Ishikawa (cell line): ENCODE measurements at regions not wholly inside any gene's neighbourhood (a gene's known extent, or its start where the extent isn't known, plus 50 kb on each side); places are given as distances from the start of the nearest gene placed in this dataset.

Experiments used
- CREB1 ChIP-seq: IDR thresholded peaks from 2 replicates; pipeline ENCODE4 v1.6.1; 2012; ENCODE audit warnings: low read depth
- EP300 ChIP-seq: IDR thresholded peaks from 2 replicates; pipeline ENCODE4 v1.6.1; 2012; ENCODE audit warnings: borderline replicate concordance
- NFIC ChIP-seq: IDR thresholded peaks from 2 replicates; pipeline ENCODE4 v1.6.1; 2012
- YY1 ChIP-seq: IDR thresholded peaks from 2 replicates; pipeline ENCODE4 v1.6.1; 2012; ENCODE audit warnings: low read depth
- TF ChIP-seq, protein P1 (sequence below): IDR thresholded peaks from 2 replicates; pipeline ENCODE4 v1.6.1; 2012
- TF ChIP-seq, protein P2 (sequence below): IDR thresholded peaks from 2 replicates; pipeline ENCODE4 v1.6.1; 2012; ENCODE audit warnings: low read depth, mild to moderate bottlenecking

DNA sequence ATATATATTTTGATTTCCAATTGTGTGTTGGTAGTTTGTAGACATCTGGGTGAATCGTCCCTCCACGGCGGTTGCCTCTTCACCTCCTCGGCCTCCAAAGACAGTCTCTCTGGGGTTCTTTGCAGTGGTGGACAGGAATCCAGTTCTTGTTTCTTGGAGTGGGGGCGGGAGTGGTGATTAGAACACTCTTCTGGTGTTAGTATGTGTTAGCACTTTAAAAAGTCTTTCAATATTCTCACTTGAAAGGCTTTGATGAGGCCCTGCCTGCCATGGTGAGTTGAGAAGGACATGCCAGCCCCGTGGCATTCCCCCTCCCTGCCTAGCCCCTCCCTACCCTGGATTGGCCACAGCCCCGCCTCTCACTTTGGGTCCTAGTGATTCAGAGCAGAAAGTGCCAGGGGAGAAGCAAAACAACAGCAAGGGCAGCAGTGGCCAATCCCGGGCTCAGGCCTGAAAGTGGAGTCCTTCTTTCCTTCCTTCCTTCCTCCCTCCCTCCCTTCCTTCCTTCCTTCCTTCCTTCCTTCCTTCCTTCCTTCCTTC is 316.8 kb upstream of the HS6ST1 start:
- TF ChIP-seq CREB1, result no peak
- TF ChIP-seq NFIC, result no peak
- TF ChIP-seq, protein P1, sequence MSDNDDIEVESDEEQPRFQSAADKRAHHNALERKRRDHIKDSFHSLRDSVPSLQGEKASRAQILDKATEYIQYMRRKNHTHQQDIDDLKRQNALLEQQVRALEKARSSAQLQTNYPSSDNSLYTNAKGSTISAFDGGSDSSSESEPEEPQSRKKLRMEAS, result no peak
- no peak for TF ChIP-seq YY1
- no peak for TF ChIP-seq EP300
- TF ChIP-seq, protein P2, sequence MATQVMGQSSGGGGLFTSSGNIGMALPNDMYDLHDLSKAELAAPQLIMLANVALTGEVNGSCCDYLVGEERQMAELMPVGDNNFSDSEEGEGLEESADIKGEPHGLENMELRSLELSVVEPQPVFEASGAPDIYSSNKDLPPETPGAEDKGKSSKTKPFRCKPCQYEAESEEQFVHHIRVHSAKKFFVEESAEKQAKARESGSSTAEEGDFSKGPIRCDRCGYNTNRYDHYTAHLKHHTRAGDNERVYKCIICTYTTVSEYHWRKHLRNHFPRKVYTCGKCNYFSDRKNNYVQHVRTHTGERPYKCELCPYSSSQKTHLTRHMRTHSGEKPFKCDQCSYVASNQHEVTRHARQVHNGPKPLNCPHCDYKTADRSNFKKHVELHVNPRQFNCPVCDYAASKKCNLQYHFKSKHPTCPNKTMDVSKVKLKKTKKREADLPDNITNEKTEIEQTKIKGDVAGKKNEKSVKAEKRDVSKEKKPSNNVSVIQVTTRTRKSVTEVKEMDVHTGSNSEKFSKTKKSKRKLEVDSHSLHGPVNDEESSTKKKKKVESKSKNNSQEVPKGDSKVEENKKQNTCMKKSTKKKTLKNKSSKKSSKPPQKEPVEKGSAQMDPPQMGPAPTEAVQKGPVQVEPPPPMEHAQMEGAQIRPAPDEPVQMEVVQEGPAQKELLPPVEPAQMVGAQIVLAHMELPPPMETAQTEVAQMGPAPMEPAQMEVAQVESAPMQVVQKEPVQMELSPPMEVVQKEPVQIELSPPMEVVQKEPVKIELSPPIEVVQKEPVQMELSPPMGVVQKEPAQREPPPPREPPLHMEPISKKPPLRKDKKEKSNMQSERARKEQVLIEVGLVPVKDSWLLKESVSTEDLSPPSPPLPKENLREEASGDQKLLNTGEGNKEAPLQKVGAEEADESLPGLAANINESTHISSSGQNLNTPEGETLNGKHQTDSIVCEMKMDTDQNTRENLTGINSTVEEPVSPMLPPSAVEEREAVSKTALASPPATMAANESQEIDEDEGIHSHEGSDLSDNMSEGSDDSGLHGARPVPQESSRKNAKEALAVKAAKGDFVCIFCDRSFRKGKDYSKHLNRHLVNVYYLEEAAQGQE, result no peak
